Spleen (tissue), 11 donors: ENCODE measurements at regions not wholly inside any gene's neighbourhood (a gene's known extent, or its start where the extent isn't known, plus 50 kb on each side); places are given as distances from the start of the nearest gene placed in this dataset.
"Not testable (repeated sequence)": the region's sequence is repeated elsewhere in the genome, so short reads cannot be mapped to it uniquely, and the experiment has no call there.

ENCODE experiments used
- DNase-seq: peaks from one replicate; pipeline ENCODE4 v3.0.0-alpha.2; 2020
- H3K27ac ChIP-seq, 8 donors: fragments of 200-600 bp; sonication (generic) in 7 of 8; 1 replicate in 4 of 8; 2 replicates in 4 of 8; pipeline versions ENCODE4 v1.5.0 to v1.8.0; 2016 to 2021; ENCODE audit warnings: inconsistent platforms in 4 of 8, mild to moderate bottlenecking in 4 of 8, moderate library complexity in 1 of 8
- H3K27me3 ChIP-seq, 7 donors: fragments of 200-600 bp; sonication (generic) in 6 of 7; replicated peaks in 1 of 7; 1 replicate in 4 of 7; 2 replicates in 3 of 7; pipeline versions ENCODE4 v1.5.0 to v1.8.0; 2016 to 2021; ENCODE audit warnings: inconsistent platforms in 3 of 7, mild to moderate bottlenecking in 1 of 7
- H3K36me3 ChIP-seq, 6 donors: fragments of 200-600 bp; sonication (generic) in 5 of 6; 1 replicate in 4 of 6; 2 replicates in 2 of 6; pipeline versions ENCODE4 v1.5.0 to v1.8.0; 2016 to 2021; ENCODE audit warnings: inconsistent platforms in 2 of 6
- H3K4me1 ChIP-seq, 6 donors: fragments of 200-600 bp; sonication (generic) in 5 of 6; 1 replicate in 3 of 6; 2 replicates in 3 of 6; pipeline versions ENCODE4 v1.5.0 to v1.8.0; 2016 to 2021; ENCODE audit warnings: inconsistent platforms in 3 of 6
- H3K4me3 ChIP-seq, 8 donors: fragments of 200-600 bp; sonication (generic) in 7 of 8; 1 replicate in 4 of 8; 2 replicates in 4 of 8; pipeline versions ENCODE4 v1.5.0 to v1.8.0; 2016 to 2021; ENCODE audit warnings: inconsistent platforms in 4 of 8, mild to moderate bottlenecking in 4 of 8, moderate library complexity in 2 of 8
- H3K9me3 ChIP-seq, 8 donors: fragments of 200-600 bp; sonication (generic) in 7 of 8; 1 replicate in 4 of 8; 2 replicates in 4 of 8; pipeline versions ENCODE4 v1.5.0 to v1.8.0; 2016 to 2021; ENCODE audit warnings: inconsistent platforms in 4 of 8
- CTCF ChIP-seq, 11 experiments: fragments of 200-600 bp in 7 of 11; fragments of 450-650 bp in 4 of 11; sonication (generic) in 4 of 11; IDR thresholded peaks in 8 of 11; conservative IDR thresholded peaks in 3 of 11; 1 replicate in 7 of 11; 2 replicates in 4 of 11; pipeline versions ENCODE4 v1.4.0 to v1.8.0; 2016 to 2021; ENCODE audit warnings: antibody characterized with exemption in 11 of 11, inconsistent platforms in 4 of 11, mild to moderate bottlenecking in 1 of 11
- POLR2A ChIP-seq, 3 donors: fragments of 450-650 bp; IDR thresholded peaks; one replicate each; pipeline ENCODE4 v1.5.1; 2017; ENCODE audit warnings: antibody characterized with exemption in 3 of 3, mild to moderate bottlenecking in 1 of 3
- POLR2AphosphoS5 ChIP-seq, 3 donors: sonication (generic); formaldehyde crosslinking; IDR thresholded peaks; one replicate each; pipeline ENCODE4 v1.5.1; 2017; ENCODE audit warnings: antibody characterized with exemption in 3 of 3
- WGBS, 5 donors: extraction: QIAGEN DNeasy Blood & Tissue Kit in 3 of 5; methylation state at CpG; one replicate each; pipeline versions ENCODE4 v1.1.5 to v1.1.7; 2013 to 2018; 5-methylcytosine and 5-hydroxymethylcytosine counted together
- intact Hi-C: fragments of 100-400 bp; cut with DNase I; formaldehyde crosslinking; loops from one replicate; pipeline ENCODE4 v1.15.0; 2023; ENCODE audit warnings: low total_unique reads
- donor health status: healthy with polysubstance abuse.
- donor health status: DM: no; HTN: no; CAD: no; lungs with moderate emphysema.
- donor health status: DM: no; HTN: no; CAD: no.
- donor health status: Bipolar disorder and iron deficiency.
- donor health status: healthy.
- donor health status: DM: no; HTN: no; CAD: no.
- donor health status: DM: yes; HTN: yes; CAD: no.

GRCh38 chrX:41019041-41019392 lies 66.2 kb upstream of the USP9X start:
- no peak overlapping the region for H3K4me3 ChIP-seq
- WGBS, 5 donors = 72 to 91% (median 86%) methylated on average over 5 of the region's 5 CpGs
- intact Hi-C loops = no loop called here
- H3K27me3 ChIP-seq = peaks cover 0 to 10% (median 0%) of the 10 kb centered on the region in 7 donors
- H3K36me3 ChIP-seq = no peaks in the 10 kb centered on the region
- H3K9me3 ChIP-seq = no peaks in the 10 kb centered on the region
- DNase-seq = no peak
- TF ChIP-seq CTCF (IDR thresholded peaks at IDR 0.05 in 8 of 11, conservative IDR thresholded peaks at IDR 0.05 in 3 of 11) = no peak
- TF ChIP-seq POLR2A (IDR thresholded peaks at IDR 0.05) = no peak
- no peak for TF ChIP-seq POLR2AphosphoS5 (IDR thresholded peaks at IDR 0.05)
- H3K27ac ChIP-seq = no peak overlapping the region
- no peaks in the 10 kb centered on the region for H3K4me1 ChIP-seq

GRCh38 chrX:41022566-41022965 lies 62.7 kb upstream of the USP9X start:
- H3K9me3 ChIP-seq = peaks cover 0 to 4% (median 0%) of the 10 kb centered on the region in 8 donors
- peaks cover 0 to 24% (median 0%) of the 10 kb centered on the region in 7 donors for H3K27me3 ChIP-seq
- 50 to 84% (median 64%) methylated on average over 1 of the region's 1 CpG for WGBS, 5 donors
- H3K4me1 ChIP-seq = no peaks in the 10 kb centered on the region
- DNase-seq = no peak
- no peak overlapping the region for H3K4me3 ChIP-seq
- intact Hi-C loops = no loop called here
- no peaks in the 10 kb centered on the region for H3K36me3 ChIP-seq
- peak overlapping the region in 2 of 8 donors; percentile 30 to 37 for H3K27ac ChIP-seq
- TF ChIP-seq POLR2A (IDR thresholded peaks at IDR 0.05) (no peak), CTCF (IDR thresholded peaks at IDR 0.05 in 8 of 11, conservative IDR thresholded peaks at IDR 0.05 in 3 of 11) (no peak), POLR2AphosphoS5 (IDR thresholded peaks at IDR 0.05) (no peak)

DNA sequence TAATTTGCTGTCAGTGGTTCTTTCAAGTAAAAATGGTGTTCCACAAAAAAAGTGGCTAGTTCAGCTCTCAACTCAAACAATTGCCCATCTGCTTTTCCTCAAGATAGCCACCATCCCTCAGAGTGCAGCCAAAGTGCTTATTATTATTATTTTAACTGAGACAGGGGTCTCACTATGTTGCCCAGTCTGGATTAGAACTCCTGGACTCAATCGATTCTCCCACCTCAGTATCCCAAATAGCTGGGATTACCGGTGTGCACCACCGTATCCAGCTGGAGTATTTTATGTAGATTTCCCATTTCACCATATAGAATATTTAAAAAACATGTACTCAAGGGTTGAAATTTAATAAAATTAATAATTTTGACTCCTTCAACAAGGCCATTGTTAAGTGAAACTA lies 62.1 kb upstream of the USP9X start:
- H3K4me3 ChIP-seq = no peak overlapping the region
- H3K4me1 ChIP-seq = no peaks in the 10 kb centered on the region
- DNase-seq = no peak
- peaks cover 0 to 28% (median 0%) of the 10 kb centered on the region in 7 donors for H3K27me3 ChIP-seq
- peaks cover 0 to 4% (median 0%) of the 10 kb centered on the region in 8 donors for H3K9me3 ChIP-seq
- intact Hi-C loops = no loop called here
- H3K27ac ChIP-seq = peak overlapping the region in 2 of 8 donors; percentile 30 to 37
- TF ChIP-seq POLR2AphosphoS5 (IDR thresholded peaks at IDR 0.05) (no peak), POLR2A (IDR thresholded peaks at IDR 0.05) (no peak), CTCF (IDR thresholded peaks at IDR 0.05 in 8 of 11, conservative IDR thresholded peaks at IDR 0.05 in 3 of 11) (no peak)
- no peaks in the 10 kb centered on the region for H3K36me3 ChIP-seq
- WGBS, 5 donors = 90 to 100% (median 96%) methylated on average over 3 of the region's 3 CpGs

DNA sequence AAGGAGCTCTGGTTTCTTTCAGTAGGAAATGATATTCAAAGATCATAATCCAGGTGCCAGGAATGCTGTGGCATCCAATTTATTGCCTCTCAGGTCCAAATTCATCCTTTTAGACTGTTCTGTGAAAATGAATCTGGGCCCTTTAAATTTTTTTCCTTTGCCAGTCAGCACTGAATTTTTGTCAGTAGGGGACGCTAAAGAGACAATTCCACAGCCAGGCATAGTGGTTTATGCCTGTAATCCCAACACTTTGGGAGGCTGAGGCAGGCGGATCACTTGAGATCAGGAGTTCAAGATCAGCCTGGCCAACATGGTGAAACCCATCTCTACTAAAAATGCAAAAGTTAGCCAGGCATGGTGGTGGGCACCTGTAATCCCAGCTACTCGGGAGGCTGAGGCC lies 60.9 kb upstream of the USP9X start:
- H3K36me3 ChIP-seq, H3K9me3 ChIP-seq, H3K4me3 ChIP-seq, H3K27ac ChIP-seq, intact Hi-C loops, H3K4me1 ChIP-seq, DNase-seq: not testable (repeated sequence)
- H3K27me3 ChIP-seq = peaks cover 0 to 21% (median 0%) of the 10 kb centered on the region in 7 donors
- 55 to 84% (median 71%) methylated on average over 3 of the region's 3 CpGs for WGBS, 5 donors

GRCh38 chrX:41024755-41025154 lies 60.5 kb upstream of the USP9X start:
- Histone ChIP-seq H3K36me3 (no peaks in the 10 kb centered on the region), H3K27me3 (peaks cover 0 to 21% (median 0%) of the 10 kb centered on the region in 7 donors), H3K4me3 (no peak overlapping the region), H3K27ac (no peak overlapping the region), H3K9me3 (peaks cover 0 to 4% (median 0%) of the 10 kb centered on the region in 8 donors), H3K4me1 (no peaks in the 10 kb centered on the region)
- intact Hi-C loops = no loop called here
- DNase-seq = no peak
- 79 to 94% (median 92%) methylated on average over 4 to 6 of the region's 6 CpGs for WGBS, 5 donors
- TF ChIP-seq POLR2AphosphoS5 (IDR thresholded peaks at IDR 0.05) (no peak), CTCF (IDR thresholded peaks at IDR 0.05 in 8 of 11, conservative IDR thresholded peaks at IDR 0.05 in 3 of 11) (no peak), POLR2A (IDR thresholded peaks at IDR 0.05) (no peak)
